ENCODE measurements at regions not wholly inside any gene's neighbourhood (a gene's known extent, or its start where the extent isn't known, plus 50 kb on each side); places are given as distances from the start of the nearest gene placed in this dataset.

DNA sequence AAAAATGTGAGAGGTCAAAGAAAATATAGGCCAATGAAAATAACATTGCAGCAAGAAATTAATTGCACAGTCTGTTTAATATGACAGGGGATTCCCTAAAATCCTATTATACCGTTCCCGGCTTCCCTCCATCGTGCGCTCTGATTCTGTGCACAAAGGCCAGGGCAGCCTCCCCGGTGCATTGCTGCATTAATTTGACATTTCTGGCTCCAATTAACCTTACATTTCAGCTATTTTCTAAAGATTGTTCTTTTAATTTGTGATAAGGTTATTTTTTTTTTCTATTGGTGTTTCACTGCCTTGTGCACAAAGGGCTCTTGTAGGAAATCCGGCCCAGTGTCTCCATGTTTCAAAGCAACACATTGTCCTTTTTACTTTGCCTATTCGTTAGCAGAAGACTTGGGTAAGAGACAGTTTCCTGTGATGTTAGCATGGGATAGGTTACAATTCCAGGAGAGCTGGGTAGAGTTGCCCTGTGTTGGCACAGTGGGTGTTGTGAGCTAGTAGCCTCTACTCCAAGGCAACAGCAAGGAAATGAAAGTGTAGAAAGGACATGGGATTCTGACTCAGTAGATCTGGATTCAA, 257.3 kb upstream of the IGF1R start:
- DNase-seq = no peak

DNA sequence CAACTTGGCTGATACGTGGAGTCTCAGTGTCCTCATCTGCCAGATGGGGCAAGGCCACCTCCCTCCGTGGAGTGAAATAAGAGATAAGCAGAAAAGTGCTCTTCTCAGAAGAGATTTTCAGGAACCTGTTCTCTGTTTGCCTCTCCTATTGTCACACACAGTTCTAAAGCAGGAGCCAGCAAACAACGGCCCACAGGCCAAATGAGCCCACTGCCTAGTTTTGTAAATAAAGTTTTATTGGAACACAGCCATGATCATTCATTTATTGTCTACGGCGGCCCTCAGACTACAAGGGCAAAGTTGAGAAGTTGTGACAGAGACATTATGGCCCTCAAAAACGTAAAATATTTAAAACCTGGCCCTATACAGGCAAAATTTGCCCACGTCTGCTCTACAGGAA, 256.8 kb upstream of the IGF1R start:
- no peak for DNase-seq

- no peak for DNase-seq
Observed at GRCh38 chr15:98393471-98393870, 254.9 kb upstream of the IGF1R start.

- DNase-seq = no peak
Observed at GRCh38 chr15:98394546-98394945, 253.8 kb upstream of the IGF1R start.

- DNase-seq = no peak
Observed at GRCh38 chr15:98395974-98396610, 252.2 kb upstream of the IGF1R start.

DNA sequence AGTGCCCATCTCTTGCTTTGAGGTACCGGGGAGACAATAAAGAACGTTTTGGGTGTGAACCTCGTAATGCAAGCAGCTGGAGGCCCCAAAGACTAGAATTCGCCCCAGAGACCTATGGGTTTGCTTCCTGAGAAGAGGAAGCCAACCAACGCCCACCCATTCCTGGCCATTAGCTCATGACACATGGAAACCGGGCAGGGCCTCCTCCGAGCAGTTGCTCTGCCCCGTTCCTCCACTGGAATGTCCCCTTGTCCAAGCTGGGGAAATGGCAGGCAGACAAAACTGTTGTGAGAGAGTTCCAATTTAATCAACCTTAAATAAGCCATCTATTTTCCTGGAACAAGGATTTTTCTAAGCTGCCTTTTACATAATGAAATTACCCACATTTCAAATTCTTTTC, 250.9 kb upstream of the IGF1R start:
- no peak for DNase-seq

DNA sequence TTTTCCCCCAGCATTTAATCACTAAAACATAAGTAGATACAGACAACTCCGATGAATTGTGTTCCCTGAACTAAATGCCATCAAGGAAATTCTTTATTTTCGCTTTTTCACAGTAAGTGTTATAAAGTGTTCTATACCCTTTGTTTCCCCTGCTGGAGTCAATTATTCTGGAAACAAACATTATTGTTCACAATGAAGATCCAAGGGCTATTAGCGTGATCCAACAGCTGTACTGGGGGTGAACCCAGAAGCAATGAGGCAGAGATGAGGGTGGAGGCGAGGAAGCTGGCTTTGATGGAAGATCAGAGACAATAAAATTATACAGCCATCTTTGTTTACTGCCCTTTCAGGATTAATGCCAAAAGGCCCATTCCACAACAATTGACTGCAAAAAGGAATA, 250.3 kb upstream of the IGF1R start:
- DNase-seq = no peak

GRCh38 chr15:98398886-98399285, 249.5 kb upstream of the IGF1R start:
- DNase-seq = no peak

- DNase-seq = no peak
Observed at GRCh38 chr15:98400120-98400519, 248.2 kb upstream of the IGF1R start.

DNA sequence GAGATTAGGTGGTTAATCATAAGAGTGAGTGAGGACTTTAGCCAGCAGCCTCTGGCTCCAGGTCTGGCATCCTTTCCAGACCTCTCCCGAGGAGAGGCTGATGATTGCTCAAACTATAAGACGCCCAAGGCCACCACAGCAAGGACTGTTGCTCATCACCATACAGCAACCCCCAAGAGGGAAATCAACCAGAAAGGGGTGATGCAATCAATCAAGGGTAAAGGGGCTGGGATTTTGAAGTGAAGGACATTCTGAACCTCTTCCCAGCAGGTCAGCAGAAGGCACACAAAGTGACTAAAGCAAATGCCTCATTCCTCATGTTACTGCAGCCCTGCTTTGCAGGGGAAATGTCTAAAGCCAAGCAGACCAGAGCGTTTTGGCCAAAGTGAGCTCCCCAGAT, 247.3 kb upstream of the IGF1R start:
- DNase-seq = no peak

DNA sequence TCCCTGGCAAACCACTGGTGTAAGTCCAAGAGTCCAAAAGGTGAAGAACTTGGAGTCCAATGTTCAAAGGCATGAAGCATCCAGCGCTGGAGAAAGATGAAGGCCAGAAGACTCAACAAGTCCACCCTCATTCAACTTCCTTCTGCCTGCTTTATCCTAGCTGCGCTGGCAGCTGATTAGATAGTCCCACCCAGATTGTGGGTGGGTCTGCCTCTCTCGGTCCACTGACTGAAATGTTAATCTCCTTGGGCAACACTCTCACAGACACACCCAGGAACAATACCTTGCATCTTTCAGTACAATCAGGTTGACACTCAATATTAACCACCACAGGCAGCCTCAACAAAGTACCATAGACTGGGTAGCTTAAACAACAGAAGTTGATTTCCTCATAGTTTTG, 245.9 kb upstream of the IGF1R start:
- no peak for DNase-seq

GRCh38 chr15:98403169-98403568, 245.2 kb upstream of the IGF1R start:
- no peak for DNase-seq

DNA sequence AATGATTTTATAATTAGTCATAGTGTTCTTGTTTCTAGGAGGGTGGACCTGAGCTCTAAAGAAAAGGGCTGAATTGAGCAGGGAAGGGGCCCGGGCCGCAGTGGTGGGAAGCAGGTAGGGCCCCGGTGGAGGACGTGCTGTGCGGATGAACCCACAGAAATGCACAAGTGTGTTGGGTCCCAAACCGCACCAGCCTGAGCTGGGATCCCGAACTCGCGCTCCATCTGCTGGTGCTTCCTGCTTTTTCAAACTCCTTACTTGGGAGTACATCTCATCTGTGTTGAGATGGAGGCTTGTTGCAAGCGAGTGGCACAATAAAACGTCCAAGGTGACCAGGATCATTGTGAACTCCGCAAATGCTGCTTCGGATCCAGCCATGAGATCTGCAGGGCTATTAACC, 244.8 kb upstream of the IGF1R start:
- no peak for DNase-seq

GRCh38 chr15:98405013-98405412, 243.3 kb upstream of the IGF1R start:
- DNase-seq = no peak

DNA sequence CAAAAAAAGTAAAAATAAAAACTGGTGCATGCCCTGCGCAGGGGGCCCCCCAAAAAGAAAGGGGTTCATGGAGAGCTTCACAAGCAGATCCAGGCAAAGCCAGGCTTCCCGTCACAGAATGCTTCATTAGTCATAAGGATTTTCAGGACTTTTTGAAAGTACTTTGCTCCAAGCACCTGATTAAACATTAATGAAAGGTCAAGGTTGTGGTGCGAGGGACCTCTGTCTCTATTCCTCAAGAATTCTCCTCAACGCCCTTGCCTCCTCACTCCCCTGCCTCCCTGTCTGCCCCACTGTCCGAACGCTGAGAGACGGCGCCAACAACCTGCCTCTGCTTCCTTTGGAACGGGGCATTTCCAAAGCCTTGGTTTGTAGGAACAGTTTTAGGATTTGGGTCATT, 240.1 kb upstream of the IGF1R start:
- DNase-seq = no peak

- DNase-seq = no peak
Observed at GRCh38 chr15:98410328-98410727, 238.0 kb upstream of the IGF1R start.

DNA sequence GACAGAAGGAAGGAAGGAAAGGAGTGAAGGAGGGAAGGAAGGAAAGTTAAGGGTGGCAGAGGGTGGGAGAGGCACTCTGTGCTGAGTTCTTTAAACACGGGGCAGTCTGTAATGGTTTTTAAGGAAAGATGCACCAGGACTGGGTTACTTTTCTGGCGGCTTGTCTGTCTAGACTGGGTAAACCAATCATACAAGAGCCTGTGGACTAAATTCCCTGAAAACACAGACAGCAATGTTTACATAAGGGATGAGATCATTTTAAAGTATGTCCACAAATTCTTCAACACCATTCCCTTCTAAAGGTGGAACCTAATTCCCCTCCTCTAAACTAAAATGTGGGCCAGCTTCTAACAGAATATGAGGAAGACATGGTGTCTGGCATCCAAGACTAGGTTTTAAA, 235.5 kb upstream of the IGF1R start:
- DNase-seq = no peak

- no peak for DNase-seq
Observed at GRCh38 chr15:98413933-98414546, 234.3 kb upstream of the IGF1R start.

DNA sequence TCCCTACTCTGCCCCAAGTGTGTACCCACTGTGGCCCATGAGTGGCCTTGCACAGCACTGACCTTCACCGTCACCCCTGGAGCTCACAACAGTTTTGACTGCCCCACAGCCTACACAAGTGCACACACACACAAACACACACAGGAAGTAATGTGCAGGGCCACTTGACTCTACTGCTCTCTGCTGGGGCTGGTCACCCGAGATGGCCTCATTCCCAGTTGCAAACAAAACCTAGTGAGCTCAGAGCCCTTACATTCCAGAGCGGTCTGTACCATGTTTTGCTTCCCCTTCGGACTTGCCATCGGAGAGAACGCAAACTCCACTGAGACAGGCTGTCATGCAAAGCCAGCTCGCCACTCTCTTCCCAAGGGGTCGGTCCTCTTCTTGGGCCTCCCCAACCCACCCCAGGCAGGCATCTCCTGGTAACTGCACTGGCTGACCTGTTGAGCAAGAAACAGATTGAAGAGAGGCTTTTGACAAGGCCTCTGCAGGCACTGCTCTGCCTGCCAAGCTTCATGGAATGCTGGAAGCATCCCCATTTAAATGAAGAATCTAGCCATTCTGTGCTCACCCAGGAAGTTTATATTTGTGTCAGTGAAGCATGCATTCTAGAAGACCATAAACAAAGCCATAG, 232.0 kb upstream of the IGF1R start:
- no peak for DNase-seq

DNA sequence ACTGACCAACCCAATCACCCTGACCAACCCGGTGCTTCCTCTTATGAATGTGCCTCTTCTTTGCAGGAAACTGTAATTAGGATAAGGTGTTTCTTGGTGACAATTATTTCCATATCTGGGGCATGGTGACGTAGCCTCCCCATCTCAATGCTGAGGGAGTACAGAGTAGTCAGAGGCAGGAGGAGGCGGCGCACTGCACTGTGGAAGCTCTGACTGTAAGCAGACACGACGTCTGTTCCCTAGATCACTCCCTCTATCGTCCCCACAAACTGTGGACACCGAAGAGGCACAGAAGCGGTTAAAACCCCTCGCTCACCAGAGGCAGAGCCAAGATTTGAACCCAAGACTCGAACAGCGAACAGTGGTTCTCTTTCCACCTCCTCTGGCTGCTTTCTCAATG, 231.0 kb upstream of the IGF1R start:
- DNase-seq = no peak

GRCh38 chr15:98418122-98418521, 230.2 kb upstream of the IGF1R start:
- DNase-seq = no peak

- DNase-seq = no peak
Observed at GRCh38 chr15:98419173-98419780, 229.1 kb upstream of the IGF1R start.

DNA sequence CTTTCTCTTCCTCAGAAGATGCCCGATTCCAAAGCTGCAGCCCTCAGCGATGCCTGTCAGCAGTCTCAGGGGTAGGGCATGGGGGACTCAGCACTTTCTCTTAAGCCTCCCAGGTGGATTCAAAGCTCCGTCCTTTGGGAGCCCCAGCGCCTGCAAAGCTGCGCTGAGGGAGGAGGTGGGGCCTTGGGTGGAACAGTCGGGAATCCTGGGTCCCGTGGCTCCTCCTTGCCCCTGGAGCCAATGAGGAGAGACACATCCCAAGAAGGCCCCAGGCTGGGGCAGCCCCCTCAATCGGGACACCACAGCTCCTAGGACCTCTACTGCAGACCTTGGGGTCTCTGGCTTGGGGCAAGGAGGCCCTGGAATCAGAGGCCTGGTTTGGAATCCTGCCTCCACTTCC, 227.5 kb upstream of the IGF1R start:
- DNase-seq = no peak
